22Rv1 (cell line): ENCODE measurements at regions not wholly inside any gene's neighbourhood (a gene's known extent, or its start where the extent isn't known, plus 50 kb on each side); places are given as distances from the start of the nearest gene placed in this dataset.

Experiments
- ZFX ChIP-seq: fragments of 450-650 bp; IDR thresholded peaks from 2 replicates; pipeline ENCODE4 v1.6.1; 2017; ENCODE audit warnings: antibody characterized with exemption, borderline replicate concordance
- TF ChIP-seq, protein P1 (sequence below): fragments of 450-650 bp; IDR thresholded peaks from 2 replicates; pipeline ENCODE4 v1.5.1; 2017; ENCODE audit warnings: mild to moderate bottlenecking

DNA sequence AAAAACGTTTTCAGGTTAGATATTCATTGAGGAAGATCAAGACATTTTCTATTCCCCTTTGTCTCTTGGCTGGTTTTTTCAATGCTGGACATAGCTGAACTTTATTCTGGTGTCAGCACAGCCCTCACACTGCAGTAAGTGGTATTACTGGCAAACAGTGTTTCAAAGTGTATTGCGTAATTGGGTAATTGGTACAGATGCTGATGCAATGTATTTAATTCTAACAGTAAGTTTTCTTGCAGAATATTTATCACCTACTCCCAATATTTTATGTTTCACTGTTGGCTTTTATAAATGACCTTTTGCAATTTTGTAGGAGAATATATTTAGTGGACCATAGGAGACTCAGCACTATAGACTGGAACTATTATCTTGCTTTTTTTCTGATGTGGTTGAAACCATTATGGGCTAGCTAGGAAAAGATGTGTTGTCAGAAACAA, 287.6 kb upstream of the SOX4 start:
- TF ChIP-seq, protein P1, sequence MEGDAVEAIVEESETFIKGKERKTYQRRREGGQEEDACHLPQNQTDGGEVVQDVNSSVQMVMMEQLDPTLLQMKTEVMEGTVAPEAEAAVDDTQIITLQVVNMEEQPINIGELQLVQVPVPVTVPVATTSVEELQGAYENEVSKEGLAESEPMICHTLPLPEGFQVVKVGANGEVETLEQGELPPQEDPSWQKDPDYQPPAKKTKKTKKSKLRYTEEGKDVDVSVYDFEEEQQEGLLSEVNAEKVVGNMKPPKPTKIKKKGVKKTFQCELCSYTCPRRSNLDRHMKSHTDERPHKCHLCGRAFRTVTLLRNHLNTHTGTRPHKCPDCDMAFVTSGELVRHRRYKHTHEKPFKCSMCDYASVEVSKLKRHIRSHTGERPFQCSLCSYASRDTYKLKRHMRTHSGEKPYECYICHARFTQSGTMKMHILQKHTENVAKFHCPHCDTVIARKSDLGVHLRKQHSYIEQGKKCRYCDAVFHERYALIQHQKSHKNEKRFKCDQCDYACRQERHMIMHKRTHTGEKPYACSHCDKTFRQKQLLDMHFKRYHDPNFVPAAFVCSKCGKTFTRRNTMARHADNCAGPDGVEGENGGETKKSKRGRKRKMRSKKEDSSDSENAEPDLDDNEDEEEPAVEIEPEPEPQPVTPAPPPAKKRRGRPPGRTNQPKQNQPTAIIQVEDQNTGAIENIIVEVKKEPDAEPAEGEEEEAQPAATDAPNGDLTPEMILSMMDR: no peak
- TF ChIP-seq ZFX: no peak
